Endothelial cell of umbilical vein (primary cell): ENCODE measurements at regions not wholly inside any gene's neighbourhood (a gene's known extent, or its start where the extent isn't known, plus 50 kb on each side); places are given as distances from the start of the nearest gene placed in this dataset.

Experiments used
- BruUV-seq: library from RNA; stranded (reverse); fragments of 400-500 nt; replicated peaks from 2 replicates; lab custom pipeline; 2021; lab: Mats Ljungman, UMichigan
- CTCF ChIA-PET: fragments of 300-600, 350-600 bp; sonication (Branson Sonifier 250); formaldehyde crosslinking; loops from one replicate; lab custom pipeline; 2021; ENCODE audit warnings: antibody characterized with exemption, inconsistent platforms; lab: Charles Lee
- POLR2A ChIA-PET: fragments of 300-600, 350-600 bp; sonication (Branson Sonifier 250); formaldehyde crosslinking; loops from one replicate; lab custom pipeline; 2021; ENCODE audit warnings: antibody characterized with exemption, inconsistent platforms; lab: Charles Lee
- DNase-seq: peaks from one replicate; pipeline ENCODE4 v3.0.0-alpha.2; 2011; ENCODE audit warnings: low read depth, low spot score
- FAIRE-seq: peaks from 2 replicates; lab custom pipeline; 2011; peaks lifted over from hg19 to GRCh38; lab: Jason Lieb, UNC
- H2AFZ ChIP-seq: 2 replicates; pipeline ENCODE4 v1.6.0; 2012; ENCODE audit warnings: low read depth, low read length, control low read depth, inconsistent platforms
- H3K27ac ChIP-seq: 2 replicates; pipeline ENCODE4 v1.5.1; 2011; ENCODE audit warnings: low read depth, mild to moderate bottlenecking, control low read depth, low read length, moderate library complexity; ENCODE audit not compliant: insufficient read depth
- H3K27me3 ChIP-seq, 2 experiments: 2 replicates each; pipeline versions ENCODE4 v1.6.0 to v1.6.1; 2011; ENCODE audit warnings: low read length in 2 of 2, mixed read lengths in 1 of 2; ENCODE audit not compliant: control insufficient read depth in 2 of 2, insufficient read depth in 2 of 2
- H3K36me3 ChIP-seq, 2 experiments: 2 replicates in 1 of 2; 3 replicates in 1 of 2; pipeline ENCODE4 v1.5.1; 2011; ENCODE audit warnings: low read length in 2 of 2, mild to moderate bottlenecking in 1 of 2, moderate library complexity in 1 of 2; ENCODE audit not compliant: control insufficient read depth in 2 of 2, insufficient read depth in 2 of 2; ENCODE audit errors: extremely low read depth in 1 of 2
- H3K4me1 ChIP-seq: 3 replicates; pipeline ENCODE4 v1.5.1; 2011; ENCODE audit warnings: mild to moderate bottlenecking, low read length; ENCODE audit not compliant: control insufficient read depth, insufficient read depth; ENCODE audit errors: extremely low read depth
- H3K4me2 ChIP-seq: 2 replicates; pipeline ENCODE4 v1.6.1; 2011; ENCODE audit warnings: low read length, control low read depth, mixed read lengths; ENCODE audit not compliant: insufficient read depth
- H3K4me3 ChIP-seq, 3 experiments: fragments of 200-600 bp in 1 of 3; sonication (generic), shearing (Covaris generic) in 1 of 3; replicated peaks in 1 of 3; 2 replicates each; pipeline ENCODE4 v1.5.1; 2011 to 2016; ENCODE audit warnings: control low read depth in 3 of 3, low read length in 3 of 3, mild to moderate bottlenecking in 2 of 3, inconsistent platforms in 1 of 3, low read depth in 1 of 3, moderate library complexity in 1 of 3; ENCODE audit not compliant: insufficient read depth in 1 of 3
- H3K79me2 ChIP-seq: 2 replicates; pipeline ENCODE4 v1.6.0; 2012; ENCODE audit warnings: low read length, inconsistent platforms; ENCODE audit not compliant: control insufficient read depth, insufficient read depth
- H3K9ac ChIP-seq: replicated peaks from 2 replicates; pipeline ENCODE3; 2011; ENCODE audit warnings: low read length, control low read depth; ENCODE audit not compliant: insufficient read depth; ENCODE audit errors: extremely low read depth
- H3K9me1 ChIP-seq: replicated peaks from 3 replicates; pipeline ENCODE4 v1.6.0; 2011; ENCODE audit warnings: mild to moderate bottlenecking, low read length; ENCODE audit not compliant: control insufficient read depth, insufficient read depth; ENCODE audit errors: extremely low read depth
- H3K9me3 ChIP-seq: replicated peaks from 2 replicates; pipeline ENCODE4 v1.5.1; 2012; ENCODE audit warnings: low read length, inconsistent platforms; ENCODE audit not compliant: control insufficient read depth, insufficient read depth
- H4K20me1 ChIP-seq: replicated peaks from 2 replicates; pipeline ENCODE3; 2011; ENCODE audit warnings: mild to moderate bottlenecking, low read length; ENCODE audit not compliant: control insufficient read depth, insufficient read depth; ENCODE audit errors: extremely low read depth
- CTCF ChIP-seq, 2 donors: IDR thresholded peaks; 1 replicate in 1 of 2; 2 replicates in 1 of 2; pipeline ENCODE4 v1.5.1; 2011; ENCODE audit warnings: low read length in 2 of 2, mild to moderate bottlenecking in 2 of 2, moderate library complexity in 2 of 2, control low read depth in 1 of 2, inconsistent platforms in 1 of 2, low read depth in 1 of 2; ENCODE audit not compliant: insufficient read depth in 1 of 2; ENCODE audit errors: extremely low read depth in 1 of 2
- EZH2 ChIP-seq: IDR thresholded peaks from 2 replicates; pipeline ENCODE4 v1.6.1; 2012; ENCODE audit warnings: borderline replicate concordance, low read depth, mild to moderate bottlenecking, moderate library complexity, low read length, inconsistent platforms; ENCODE audit not compliant: severe bottlenecking
- FOS ChIP-seq: IDR thresholded peaks from 2 replicates; pipeline ENCODE4 v1.6.1; 2011; ENCODE audit warnings: mild to moderate bottlenecking, low read length, moderate library complexity, borderline replicate concordance; ENCODE audit not compliant: insufficient read depth
- GATA2 ChIP-seq: IDR thresholded peaks from 2 replicates; pipeline ENCODE4 v1.7.0; 2011; ENCODE audit warnings: low read depth, mild to moderate bottlenecking, moderate library complexity, mixed read lengths, low read length; ENCODE audit not compliant: insufficient read length, insufficient read depth
- JUN ChIP-seq: IDR thresholded peaks from 2 replicates; pipeline ENCODE4 v1.6.1; 2011; ENCODE audit warnings: borderline replicate concordance, low read depth; ENCODE audit not compliant: insufficient read length, insufficient read depth
- MAX ChIP-seq: IDR thresholded peaks from 2 replicates; pipeline ENCODE4 v1.6.1; 2011; ENCODE audit not compliant: insufficient read depth, insufficient read length
- MYC ChIP-seq: IDR thresholded peaks from one replicate; pipeline ENCODE4 v1.6.1; 2011; ENCODE audit warnings: mild to moderate bottlenecking, low read depth, low read length
- POLR2A ChIP-seq: IDR thresholded peaks from 2 replicates; pipeline ENCODE4 v1.6.1; 2012; ENCODE audit warnings: low read depth, mild to moderate bottlenecking, control low read depth, low read length
- POLR2AphosphoS5 ChIP-seq: IDR thresholded peaks from 2 replicates; pipeline ENCODE4 v1.6.1; 2012; ENCODE audit warnings: low read depth, mild to moderate bottlenecking, control low read depth, low read length, moderate library complexity; ENCODE audit not compliant: insufficient read depth
- dilution Hi-C: fragments of 300-500 bp; cut with MboI; formaldehyde crosslinking; loops from one replicate; pipeline ENCODE4 v1.15.0; 2019; ENCODE audit warnings: low sequenced_read_pairs; ENCODE audit not compliant: extremely low pct_ligation_motif_present
- intact Hi-C: fragments of 100-400 bp; cut with micrococcal nuclease; formaldehyde crosslinking; loops from one replicate; pipeline ENCODE4 v1.10.0; 2022

GRCh38 chr2:3037196-3038194 is 340.1 kb downstream of the EIPR1 start:
- no peak overlapping the region for H3K9ac ChIP-seq
- ChIA-PET POLR2A (no interaction called here), CTCF (no interaction called here)
- no peaks in the 10 kb centered on the region for H4K20me1 ChIP-seq
- H3K4me1 ChIP-seq = no peaks in the 10 kb centered on the region
- BruUV-seq = no TSS peak
- intact Hi-C loops (no loop called here), dilution Hi-C loops (no loop called here)
- FAIRE-seq (no peak), DNase-seq (no peak)
- no peaks in the 10 kb centered on the region for H3K27me3 ChIP-seq
- H3K4me2 ChIP-seq = no peak overlapping the region
- no peaks in the 10 kb centered on the region for H3K79me2 ChIP-seq
- H3K9me1 ChIP-seq = no peaks in the 10 kb centered on the region
- no peak overlapping the region for H2AFZ ChIP-seq
- H3K36me3 ChIP-seq = no peaks in the 10 kb centered on the region
- H3K4me3 ChIP-seq = no peak overlapping the region
- no peak overlapping the region for H3K27ac ChIP-seq
- TF ChIP-seq MYC (no peak), POLR2AphosphoS5 (no peak), POLR2A (no peak), JUN (no peak), CTCF (IDR thresholded peaks at IDR 0.05; ENCODE audit: extremely low read depth in 1 of 2, insufficient read depth in 1 of 2, low read depth in 1 of 2, low read length in 2 of 2) (no peak), EZH2 (no peak), GATA2 (no peak), FOS (no peak), MAX (no peak)
- peaks cover 2% of the 10 kb centered on the region for H3K9me3 ChIP-seq
